ENCODE measurements at regions not wholly inside any gene's neighbourhood (a gene's known extent, or its start where the extent isn't known, plus 50 kb on each side); places are given as distances from the start of the nearest gene placed in this dataset.

- TF ChIP-seq TARDBP (IDR thresholded peaks at IDR 0.05) (no peak), SUZ12 (IDR thresholded peaks at IDR 0.05) (no peak)
Observed at GRCh38 chr2:133844214-133844892, 276.1 kb upstream of the NCKAP5 start.
